GM19240 (cell line): ENCODE measurements at regions not wholly inside any gene's neighbourhood (a gene's known extent, or its start where the extent isn't known, plus 50 kb on each side); places are given as distances from the start of the nearest gene placed in this dataset.

ENCODE experiments used
- DNase-seq: peaks from one replicate; pipeline ENCODE4 v3.0.0; 2011; ENCODE audit warnings: low spot score; ENCODE audit not compliant: insufficient read length

- no peak for DNase-seq
Measured at GRCh38 chr1:87674791-87675190, 346.1 kb downstream of the LMO4 start.

DNA sequence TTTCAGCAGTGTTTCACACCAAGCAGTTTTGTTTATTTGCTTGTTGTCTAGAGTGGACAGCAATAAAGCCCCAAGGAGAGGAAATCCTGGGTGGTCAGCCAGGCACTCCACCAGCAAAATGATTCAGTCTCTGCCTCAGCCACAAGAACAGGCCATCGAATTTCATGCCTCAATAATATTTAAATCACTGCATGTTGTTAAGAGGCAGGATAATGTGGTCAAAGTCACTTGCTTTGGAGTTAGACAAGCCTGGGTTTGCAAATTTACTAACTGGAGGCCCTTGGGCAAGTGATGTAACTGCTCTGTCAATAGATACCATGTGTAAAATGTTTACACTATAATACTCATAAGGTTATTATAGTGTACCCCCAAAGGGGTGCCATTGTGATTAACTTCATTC is 349.6 kb downstream of the LMO4 start:
- no peak for DNase-seq

DNA sequence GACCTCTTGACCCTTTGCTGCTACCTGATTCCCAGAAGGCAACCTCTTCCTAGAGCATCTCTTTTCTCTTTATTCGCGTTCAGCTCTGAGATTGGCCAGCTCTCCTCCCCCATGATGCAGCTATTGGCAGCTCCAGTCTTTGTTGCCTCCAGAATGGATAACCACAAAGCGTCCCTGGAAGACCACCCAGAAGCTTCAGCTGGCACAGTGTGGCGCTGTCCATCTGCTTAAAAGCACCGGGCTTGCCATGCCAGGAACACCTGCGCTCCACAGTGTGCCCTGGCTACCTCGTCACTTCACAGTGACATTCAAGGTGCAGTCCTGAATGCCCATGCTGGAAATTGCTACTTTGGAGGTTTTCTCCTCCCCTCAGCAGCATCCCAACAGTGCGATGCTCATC is 353.9 kb downstream of the LMO4 start:
- no peak for DNase-seq

- no peak for DNase-seq
Measured at GRCh38 chr1:87683196-87683956, 354.7 kb downstream of the LMO4 start.

- no peak for DNase-seq
Measured at GRCh38 chr1:87684194-87684593, 355.5 kb downstream of the LMO4 start.

- no peak for DNase-seq
Measured at GRCh38 chr1:87684713-87685205, 356.1 kb downstream of the LMO4 start.

DNA sequence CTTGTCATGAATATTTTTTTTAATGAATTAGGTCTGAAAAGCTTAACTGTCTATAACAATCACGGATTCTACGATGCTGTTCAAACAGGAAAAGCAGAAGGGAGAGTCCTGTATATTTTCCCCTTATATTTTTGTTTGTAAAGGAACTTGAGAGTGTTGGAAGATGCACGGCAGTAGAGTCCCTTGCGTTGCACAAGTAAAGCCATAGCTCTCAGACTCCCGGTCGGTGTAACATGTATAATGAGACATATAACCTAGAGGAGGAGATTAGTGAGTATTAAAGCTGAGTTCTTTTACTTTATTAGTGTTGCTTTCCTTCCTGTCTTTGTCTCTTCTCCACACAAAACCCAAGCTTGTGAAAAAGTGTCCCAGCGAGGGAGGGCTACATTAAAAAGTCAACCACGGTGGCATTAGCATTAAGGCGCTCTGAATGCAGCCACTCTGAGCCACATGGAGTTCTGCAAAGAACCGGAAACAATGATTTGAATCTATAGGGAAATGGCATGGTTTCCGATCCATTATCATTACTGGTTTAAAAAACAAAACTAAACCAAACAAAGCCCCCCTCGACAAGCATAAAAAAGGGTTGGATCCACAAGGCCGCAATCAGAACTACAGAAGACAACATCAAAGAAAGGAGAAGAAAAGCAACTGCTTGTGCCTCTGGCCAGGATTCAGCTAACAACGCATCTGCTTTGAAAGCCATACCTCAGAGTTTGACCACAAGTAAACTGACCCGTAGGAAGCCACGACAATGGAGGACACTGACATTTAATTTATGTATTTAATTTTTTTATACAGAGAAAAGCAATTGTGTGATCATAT is 356.8 kb downstream of the LMO4 start:
- DNase-seq = no peak

- no peak for DNase-seq
Measured at GRCh38 chr1:87686136-87686495, 357.4 kb downstream of the LMO4 start.

- no peak for DNase-seq
Measured at GRCh38 chr1:87686671-87687070, 358.0 kb downstream of the LMO4 start.

DNA sequence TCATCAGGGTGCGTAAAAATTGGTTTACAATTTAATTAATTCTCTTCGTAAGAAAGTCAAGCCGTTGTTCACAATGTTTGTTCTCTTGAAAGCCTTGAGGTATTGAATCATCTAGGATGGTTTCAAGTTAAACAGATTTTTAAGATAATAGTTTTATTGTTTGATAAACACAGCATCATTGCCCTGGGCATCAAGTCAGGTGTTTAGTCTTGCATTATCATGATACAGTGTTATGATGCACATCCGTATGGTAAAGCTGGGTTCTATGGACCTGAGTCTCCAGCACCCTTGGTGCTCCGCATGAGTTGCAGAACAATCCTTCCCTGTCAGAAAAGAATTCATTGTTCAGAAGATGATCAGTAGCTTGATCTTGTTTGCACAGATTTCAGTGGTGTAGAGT is 359.5 kb downstream of the LMO4 start:
- DNase-seq = no peak

DNA sequence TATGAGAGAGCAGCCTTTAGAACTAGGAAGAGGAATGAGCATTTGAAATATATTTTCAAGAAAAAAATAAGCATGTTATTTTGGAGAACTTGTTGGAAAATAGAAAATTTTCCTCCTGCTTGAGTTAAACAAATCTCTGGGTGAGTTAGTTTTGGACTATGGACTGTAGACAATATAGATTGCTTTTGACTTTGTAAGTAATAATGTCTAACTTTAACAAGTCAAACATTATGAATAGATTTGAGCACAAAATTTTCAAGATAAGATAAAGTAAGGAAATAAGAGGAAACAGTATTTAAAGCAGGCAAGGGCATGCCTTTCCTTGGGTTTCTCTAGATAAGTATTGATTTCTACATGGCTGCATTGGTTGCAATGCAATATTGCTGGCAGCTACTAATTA is 360.8 kb downstream of the LMO4 start:
- DNase-seq = no peak

- no peak for DNase-seq
Measured at GRCh38 chr1:87696483-87696882, 367.8 kb downstream of the LMO4 start.

DNA sequence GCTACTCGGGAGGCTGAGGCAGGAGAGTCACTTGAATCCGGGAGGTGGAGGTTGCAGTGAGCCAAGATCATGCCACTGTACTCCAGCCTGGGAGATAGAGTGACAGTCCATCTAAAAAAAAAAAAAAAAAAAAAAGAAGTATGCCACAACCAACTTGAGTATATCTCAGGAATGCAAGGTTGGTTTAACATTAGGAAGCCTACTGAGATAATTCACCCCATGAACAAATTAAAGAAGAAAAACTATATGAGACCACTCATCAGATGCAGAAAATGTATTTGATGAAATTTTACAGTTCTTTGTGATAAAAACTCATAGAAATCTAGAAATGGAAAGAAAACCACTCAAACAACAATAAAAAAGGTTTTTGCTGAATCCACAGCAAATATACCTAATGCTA is 373.8 kb downstream of the LMO4 start:
- DNase-seq = no peak

DNA sequence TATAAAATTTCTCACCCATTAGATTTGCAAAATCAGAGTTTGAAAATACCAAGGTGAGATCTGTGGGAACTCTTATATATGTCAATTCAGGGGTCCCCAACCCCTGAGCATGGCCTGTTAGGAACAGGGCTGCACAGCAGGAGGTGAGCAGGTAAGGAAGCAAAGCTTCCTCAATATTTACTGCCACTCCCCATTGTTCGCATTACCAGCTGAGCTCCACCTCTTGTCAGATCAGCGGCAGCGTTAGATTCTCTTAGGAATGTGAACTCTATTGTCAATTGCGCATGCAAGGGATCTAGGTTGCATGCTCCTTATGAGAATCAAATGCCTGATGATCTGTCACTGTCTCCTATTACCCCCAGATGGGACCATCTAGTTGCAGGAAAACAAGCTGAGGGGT is 376.6 kb downstream of the LMO4 start:
- no peak for DNase-seq

- DNase-seq = no peak
Measured at GRCh38 chr1:87706203-87706602, 377.5 kb downstream of the LMO4 start.

GRCh38 chr1:87706779-87707228 is 378.1 kb downstream of the LMO4 start:
- DNase-seq = no peak

GRCh38 chr1:87707411-87707810 is 378.7 kb downstream of the LMO4 start:
- DNase-seq = no peak

DNA sequence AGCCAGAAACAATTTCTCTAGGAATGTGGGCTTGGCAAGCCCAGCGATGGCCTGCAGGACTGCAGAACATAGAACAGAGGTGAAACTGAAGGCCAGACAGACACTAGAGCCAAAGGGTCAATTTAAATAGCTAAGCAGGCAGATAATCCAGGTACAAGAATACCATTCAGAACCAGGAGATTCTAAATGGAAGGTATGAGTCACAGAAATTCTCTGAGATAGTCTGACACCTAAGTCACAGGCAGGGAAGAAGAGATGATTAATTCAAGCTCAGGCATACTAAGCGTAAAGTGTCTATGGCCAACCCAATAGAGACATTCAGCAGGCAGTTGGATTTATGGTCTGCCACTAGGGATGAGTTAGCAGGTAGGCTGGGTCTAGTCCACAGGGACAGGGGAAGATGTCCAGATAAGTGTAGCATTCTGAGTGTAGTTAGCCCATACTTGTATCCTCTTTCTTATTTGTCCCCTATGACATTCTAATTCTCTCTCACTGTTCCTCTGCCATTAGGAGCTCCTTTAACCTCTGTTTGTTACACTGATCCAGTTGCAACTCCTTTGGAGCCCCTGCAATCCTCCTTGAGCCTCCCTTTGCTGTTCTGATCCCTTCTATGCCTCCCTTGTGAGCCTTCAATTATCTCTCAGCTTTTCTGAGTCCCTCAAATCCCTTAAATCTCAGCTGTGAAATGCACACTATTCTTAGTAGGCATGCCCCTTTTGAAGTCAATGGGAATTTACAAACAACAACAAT is 383.8 kb downstream of the LMO4 start:
- no peak for DNase-seq

- no peak for DNase-seq
Measured at GRCh38 chr1:87714278-87714677, 385.6 kb downstream of the LMO4 start.

DNA sequence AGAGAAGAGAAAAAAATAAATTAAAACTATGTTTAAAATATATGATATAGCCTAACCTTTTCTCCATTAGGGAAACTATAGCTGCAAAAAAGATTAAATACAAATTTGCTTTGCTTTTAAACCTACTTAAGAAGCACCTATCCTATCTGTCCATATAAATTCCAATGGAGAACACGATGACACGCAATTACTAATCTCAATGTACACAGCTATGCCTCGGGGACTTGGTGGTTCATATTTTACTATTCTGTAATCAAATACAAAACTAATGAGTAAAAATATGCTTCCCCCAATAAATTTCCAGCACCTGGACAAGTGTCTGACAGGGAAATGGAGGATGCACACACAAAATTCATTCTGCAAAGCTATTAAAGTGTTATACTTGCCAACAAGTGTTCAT is 386.4 kb downstream of the LMO4 start:
- DNase-seq = no peak

GRCh38 chr1:87715471-87715870 is 386.8 kb downstream of the LMO4 start:
- DNase-seq = no peak

DNA sequence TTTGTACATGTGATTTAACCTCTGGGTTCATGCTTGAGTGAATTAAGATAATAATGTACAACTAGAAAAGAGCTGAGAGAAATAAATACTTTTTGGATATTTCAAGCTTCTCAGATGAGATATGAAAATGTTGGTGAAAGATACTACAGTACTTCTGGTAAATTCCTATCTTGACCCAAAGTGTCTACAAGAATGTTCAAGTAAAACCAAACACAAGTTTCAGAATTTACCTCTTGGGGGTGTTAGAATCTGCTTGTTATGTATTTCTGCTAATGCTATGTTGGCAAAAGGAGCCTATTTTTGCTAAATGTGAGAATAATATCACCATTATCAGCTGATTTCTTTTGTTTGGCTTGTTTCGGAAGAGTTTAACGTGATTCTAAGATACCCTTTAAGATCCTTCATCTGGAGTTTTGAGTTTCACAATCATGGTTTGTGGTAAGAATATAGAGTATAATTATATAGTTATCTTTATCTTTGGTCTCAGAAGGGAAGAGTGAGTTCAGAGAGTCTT is 388.5 kb downstream of the LMO4 start:
- DNase-seq = no peak
